GM12878 (cell line): ENCODE measurements at regions not wholly inside any gene's neighbourhood (a gene's known extent, or its start where the extent isn't known, plus 50 kb on each side); places are given as distances from the start of the nearest gene placed in this dataset.

ENCODE experiments used
- ATAC-seq: fragments of 200-7000 bp; cut with Tn5 transposase; 3 replicates; pipeline ENCODE4 v1.9.1; 2020; ENCODE audit warnings: mild to moderate bottlenecking, moderate library complexity
- BruUV-seq: library from RNA; stranded (reverse); fragments of 400-500 nt; replicated peaks from 2 replicates; lab custom pipeline; 2021; lab: Mats Ljungman, UMichigan
- CTCF ChIA-PET: fragments of 300-600 bp; sonication (Branson Sonifier 250); formaldehyde crosslinking; extraction: SDS; loops from one replicate; lab custom pipeline; 2021; ENCODE audit warnings: inconsistent platforms; lab: Yijun Ruan, JAX
- POLR2A ChIA-PET: fragments of 350-600 bp; formaldehyde crosslinking; extraction: SDS; loops from one replicate; lab custom pipeline; 2021; ENCODE audit warnings: inconsistent platforms; lab: Charles Lee
- RAD21 ChIA-PET: fragments of 300-600 bp; sonication (Branson Sonifier 250); formaldehyde crosslinking; loops from one replicate; lab custom pipeline; 2023; ENCODE audit warnings: antibody characterized with exemption; ENCODE audit not compliant: unreplicated experiment; lab: Charles Lee
- SMC1A ChIA-PET: fragments of 300-600 bp; sonication (Branson Sonifier 250); formaldehyde crosslinking; loops from one replicate; lab custom pipeline; 2023; ENCODE audit not compliant: unreplicated experiment, uncharacterized antibody; lab: Charles Lee
- DNase-seq: peaks from one replicate; pipeline ENCODE4 v3.0.0-alpha.2; 2011; ENCODE audit warnings: low read depth, low spot score
- FAIRE-seq: peaks from 3 replicates; lab custom pipeline; 2011; peaks lifted over from hg19 to GRCh38; lab: Jason Lieb, UNC
- H2AFZ ChIP-seq: 2 replicates; pipeline ENCODE4 v1.6.0; 2011; ENCODE audit warnings: low read depth, low read length, control low read depth; ENCODE audit not compliant: control insufficient read depth
- H3K27ac ChIP-seq: 2 replicates; pipeline ENCODE4 v1.5.1; 2011; ENCODE audit warnings: control low read depth; ENCODE audit not compliant: control insufficient read depth, insufficient read depth
- H3K27me3 ChIP-seq, 2 experiments: replicated peaks in 1 of 2; 2 replicates each; pipeline versions ENCODE4 v1.6.0 to v1.6.1; 2011; ENCODE audit warnings: low read length in 1 of 2; ENCODE audit not compliant: control insufficient read depth in 2 of 2, insufficient read depth in 2 of 2
- H3K36me3 ChIP-seq, 2 experiments: 2 replicates each; pipeline ENCODE4 v1.5.1; 2011; ENCODE audit warnings: low read length in 1 of 2; ENCODE audit not compliant: control insufficient read depth in 2 of 2, insufficient read depth in 2 of 2
- H3K4me1 ChIP-seq: 2 replicates; pipeline ENCODE4 v1.6.1; 2011; ENCODE audit warnings: mild to moderate bottlenecking, low read length, moderate library complexity, mixed read lengths; ENCODE audit not compliant: control insufficient read depth, insufficient read depth
- H3K4me2 ChIP-seq: 2 replicates; pipeline ENCODE4 v1.6.0; 2011; ENCODE audit warnings: control low read depth; ENCODE audit not compliant: control insufficient read depth, insufficient read depth
- H3K4me3 ChIP-seq: fragments of 200-600 bp; sonication (generic); 2 replicates; pipeline ENCODE4 v1.5.1; 2016
- H3K79me2 ChIP-seq: 2 replicates; pipeline ENCODE4 v1.6.0; 2011; ENCODE audit warnings: low read length; ENCODE audit not compliant: control insufficient read depth, insufficient read depth
- H3K9ac ChIP-seq: 2 replicates; pipeline ENCODE4 v1.8.0; 2011; ENCODE audit warnings: low read length, control low read depth, mixed read lengths; ENCODE audit not compliant: control insufficient read depth, insufficient read depth
- H3K9me3 ChIP-seq: replicated peaks from 3 replicates; pipeline ENCODE4 v1.5.1; 2011; ENCODE audit warnings: mild to moderate bottlenecking, low read length; ENCODE audit not compliant: control insufficient read depth, insufficient read depth
- H4K20me1 ChIP-seq: 2 replicates; pipeline ENCODE4 v1.6.0; 2011; ENCODE audit not compliant: control insufficient read depth, insufficient read depth
- CBFB ChIP-seq: IDR thresholded peaks from 2 replicates; pipeline ENCODE4 v1.6.1; 2016; ENCODE audit warnings: antibody characterized with exemption, low read depth
- CREB1 ChIP-seq: IDR thresholded peaks from 2 replicates; pipeline ENCODE4 v1.6.1; 2012; ENCODE audit warnings: low read depth, mild to moderate bottlenecking, inconsistent platforms
- IKZF1 ChIP-seq: fragments of 450-650 bp; conservative IDR thresholded peaks from 2 replicates; pipeline ENCODE4 v1.6.1; 2017; ENCODE audit warnings: antibody characterized with exemption, mild to moderate bottlenecking
- KAT2A ChIP-seq: conservative IDR thresholded peaks from 2 replicates; pipeline ENCODE4 v1.6.1; 2011; ENCODE audit warnings: low read depth, low read length; ENCODE audit not compliant: control insufficient read depth
- PML ChIP-seq: IDR thresholded peaks from 2 replicates; pipeline ENCODE4 v1.6.1; 2012; ENCODE audit warnings: low read length, inconsistent platforms
- SRF ChIP-seq, 2 experiments: IDR thresholded peaks; 2 replicates each; pipeline ENCODE4 v1.6.1; 2011; ENCODE audit warnings: low read depth in 2 of 2, low read length in 2 of 2, mild to moderate bottlenecking in 1 of 2, moderate library complexity in 1 of 2
- STAT3 ChIP-seq: IDR thresholded peaks from 2 replicates; pipeline ENCODE4 v1.6.1; 2011; ENCODE audit warnings: low read depth, low read length, improper control_type of control experiment
- USF1 ChIP-seq: IDR thresholded peaks from 2 replicates; pipeline ENCODE4 v1.6.1; 2011; ENCODE audit warnings: borderline replicate concordance, low read depth, mild to moderate bottlenecking, moderate library complexity, mixed read lengths, low read length; ENCODE audit not compliant: insufficient read depth; ENCODE audit errors: extremely low read length
- ZBTB11 ChIP-seq: fragments of 450-650 bp; formaldehyde crosslinking; IDR thresholded peaks from 2 replicates; pipeline ENCODE4 v1.5.0; 2022; ENCODE audit warnings: mild to moderate bottlenecking, missing genetic modification characterization
- ZNF687 ChIP-seq: fragments of 450-650 bp; IDR thresholded peaks from 2 replicates; pipeline ENCODE4 v1.6.1; 2017; ENCODE audit warnings: mild to moderate bottlenecking, moderate library complexity
- WGBS: methylation state at CpG from one replicate; pipeline ENCODE4 v1.1.6; 2016; ENCODE audit warnings: low lambda C conversion rate; ENCODE audit not compliant: insufficient replicate concordance, insufficient coverage; ENCODE audit errors: missing lambda C conversion rate; 5-methylcytosine and 5-hydroxymethylcytosine counted together
- in situ Hi-C: fragments of 300-500 bp; cut with MboI; formaldehyde crosslinking; loops from 9 replicates; pipeline ENCODE4 v1.14.3; 2018; ENCODE audit warnings: mixed read lengths
- intact Hi-C: fragments of 100-400 bp; cut with micrococcal nuclease; formaldehyde crosslinking; loops from one replicate; pipeline ENCODE4 v1.14.2; 2022; ENCODE audit not compliant: unreplicated experiment
- TF ChIP-seq, protein P1 (sequence below): fragments of 450-650 bp; IDR thresholded peaks from 2 replicates; pipeline ENCODE4 v1.6.1; 2017; ENCODE audit warnings: antibody characterized with exemption, mild to moderate bottlenecking, moderate library complexity

DNA sequence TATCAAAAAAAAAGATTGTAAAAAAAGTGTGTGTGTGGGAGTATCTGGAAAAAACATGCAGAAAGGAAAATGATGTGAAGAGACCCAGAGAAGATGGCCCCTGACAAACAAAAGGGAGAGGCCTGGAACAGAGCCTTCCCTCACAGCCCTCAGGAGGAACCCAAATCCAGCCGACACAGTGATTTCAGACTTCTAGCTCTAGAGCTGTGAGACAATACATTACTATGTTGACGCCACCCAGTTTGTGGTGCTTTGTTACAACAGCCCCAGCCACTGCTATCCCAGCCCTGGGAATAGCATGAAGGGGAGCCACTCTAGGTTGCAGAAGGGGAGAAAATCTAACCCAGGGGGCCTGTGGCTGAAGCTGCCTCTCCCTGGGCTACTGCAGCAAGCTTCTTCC lies 59.0 kb upstream of the ZBTB7C start:
- no peaks in the 10 kb centered on the region for H4K20me1 ChIP-seq
- no peak for ATAC-seq
- ChIA-PET SMC1A (interaction anchor here (0.8 to 1.7 kb wide), 3 partner anchors 9 to 23 kb away, joined by 3 to 5 read pairs (median 4); no protein-coding TSS in a partner anchor), CTCF (interaction anchor here (0.9 kb wide), 1 partner anchor 23 kb away, joined by 4 read pairs; no protein-coding TSS in a partner anchor), POLR2A (no interaction called here), RAD21 (no interaction called here)
- no peak overlapping the region for H3K27ac ChIP-seq
- no peak overlapping the region for H3K9ac ChIP-seq
- H3K4me3 ChIP-seq: no peak overlapping the region
- WGBS: 47% methylated on average over 2 of the region's 2 CpGs
- no peaks in the 10 kb centered on the region; the same call in 2 of the 3 replicates for H3K9me3 ChIP-seq
- in situ Hi-C loops: no loop called here
- H3K79me2 ChIP-seq: no peaks in the 10 kb centered on the region
- no peak for FAIRE-seq
- H3K27me3 ChIP-seq: no peaks in the 10 kb centered on the region; a peak in 1 of 4 replicates
- no peak overlapping the region for H3K4me2 ChIP-seq
- no TSS peak for BruUV-seq
- H3K36me3 ChIP-seq: no peaks in the 10 kb centered on the region
- no peak overlapping the region for H2AFZ ChIP-seq
- no peaks in the 10 kb centered on the region for H3K4me1 ChIP-seq
- no peak for DNase-seq
- intact Hi-C loops: no loop called here
- TF ChIP-seq PML (no peak), USF1 (no peak), CBFB (no peak), SRF (IDR thresholded peaks at IDR 0.05; ENCODE audit: low read depth in 2 of 2, low read length in 2 of 2) (no peak), IKZF1 (no peak), ZNF687 (no peak), ZBTB11 (CRISPR knock-in tag) (no peak), STAT3 (no peak), CREB1 (no peak), KAT2A (no peak)
- TF ChIP-seq, protein P1, sequence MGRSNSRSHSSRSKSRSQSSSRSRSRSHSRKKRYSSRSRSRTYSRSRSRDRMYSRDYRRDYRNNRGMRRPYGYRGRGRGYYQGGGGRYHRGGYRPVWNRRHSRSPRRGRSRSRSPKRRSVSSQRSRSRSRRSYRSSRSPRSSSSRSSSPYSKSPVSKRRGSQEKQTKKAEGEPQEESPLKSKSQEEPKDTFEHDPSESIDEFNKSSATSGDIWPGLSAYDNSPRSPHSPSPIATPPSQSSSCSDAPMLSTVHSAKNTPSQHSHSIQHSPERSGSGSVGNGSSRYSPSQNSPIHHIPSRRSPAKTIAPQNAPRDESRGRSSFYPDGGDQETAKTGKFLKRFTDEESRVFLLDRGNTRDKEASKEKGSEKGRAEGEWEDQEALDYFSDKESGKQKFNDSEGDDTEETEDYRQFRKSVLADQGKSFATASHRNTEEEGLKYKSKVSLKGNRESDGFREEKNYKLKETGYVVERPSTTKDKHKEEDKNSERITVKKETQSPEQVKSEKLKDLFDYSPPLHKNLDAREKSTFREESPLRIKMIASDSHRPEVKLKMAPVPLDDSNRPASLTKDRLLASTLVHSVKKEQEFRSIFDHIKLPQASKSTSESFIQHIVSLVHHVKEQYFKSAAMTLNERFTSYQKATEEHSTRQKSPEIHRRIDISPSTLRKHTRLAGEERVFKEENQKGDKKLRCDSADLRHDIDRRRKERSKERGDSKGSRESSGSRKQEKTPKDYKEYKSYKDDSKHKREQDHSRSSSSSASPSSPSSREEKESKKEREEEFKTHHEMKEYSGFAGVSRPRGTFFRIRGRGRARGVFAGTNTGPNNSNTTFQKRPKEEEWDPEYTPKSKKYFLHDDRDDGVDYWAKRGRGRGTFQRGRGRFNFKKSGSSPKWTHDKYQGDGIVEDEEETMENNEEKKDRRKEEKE: no peak
